LNCaP clone FGC (cell line): ENCODE measurements at regions not wholly inside any gene's neighbourhood (a gene's known extent, or its start where the extent isn't known, plus 50 kb on each side); places are given as distances from the start of the nearest gene placed in this dataset.

Experiments
- DNase-seq: peaks from one replicate; pipeline ENCODE4 v3.0.0-alpha.2; 2011; ENCODE audit warnings: low read depth
- H3K4me3 ChIP-seq: 2 replicates; pipeline ENCODE4 v1.5.1; 2011; ENCODE audit warnings: mild to moderate bottlenecking, low read depth, low read length, control low read depth
- TF ChIP-seq, protein P1 (sequence below): IDR thresholded peaks from 2 replicates; pipeline ENCODE4 v1.5.1; 2012; ENCODE audit warnings: mild to moderate bottlenecking; ENCODE audit not compliant: control insufficient read depth, insufficient read depth; ENCODE audit errors: extremely low read depth

DNA sequence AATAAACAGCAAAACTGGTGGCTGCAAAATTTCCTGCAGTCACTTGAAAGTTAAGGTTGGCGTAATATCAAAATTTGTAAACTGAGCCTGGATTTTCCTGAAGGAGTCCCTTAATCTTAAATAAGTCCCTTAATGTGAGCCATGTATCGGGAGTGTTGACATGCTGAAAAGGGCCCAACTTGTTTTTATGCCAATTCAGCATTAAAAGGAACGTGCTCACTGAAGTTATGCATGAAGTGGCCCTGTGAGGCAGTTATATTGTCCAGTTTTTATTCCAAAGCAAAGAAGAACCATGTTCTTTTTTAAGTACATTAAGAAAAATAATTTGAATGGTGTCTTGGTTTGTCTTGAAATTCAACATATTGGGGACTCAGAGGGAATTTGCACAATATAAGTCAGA lies 1766.9 kb downstream of the SLITRK1 start:
- DNase-seq, result no peak
- TF ChIP-seq, protein P1, sequence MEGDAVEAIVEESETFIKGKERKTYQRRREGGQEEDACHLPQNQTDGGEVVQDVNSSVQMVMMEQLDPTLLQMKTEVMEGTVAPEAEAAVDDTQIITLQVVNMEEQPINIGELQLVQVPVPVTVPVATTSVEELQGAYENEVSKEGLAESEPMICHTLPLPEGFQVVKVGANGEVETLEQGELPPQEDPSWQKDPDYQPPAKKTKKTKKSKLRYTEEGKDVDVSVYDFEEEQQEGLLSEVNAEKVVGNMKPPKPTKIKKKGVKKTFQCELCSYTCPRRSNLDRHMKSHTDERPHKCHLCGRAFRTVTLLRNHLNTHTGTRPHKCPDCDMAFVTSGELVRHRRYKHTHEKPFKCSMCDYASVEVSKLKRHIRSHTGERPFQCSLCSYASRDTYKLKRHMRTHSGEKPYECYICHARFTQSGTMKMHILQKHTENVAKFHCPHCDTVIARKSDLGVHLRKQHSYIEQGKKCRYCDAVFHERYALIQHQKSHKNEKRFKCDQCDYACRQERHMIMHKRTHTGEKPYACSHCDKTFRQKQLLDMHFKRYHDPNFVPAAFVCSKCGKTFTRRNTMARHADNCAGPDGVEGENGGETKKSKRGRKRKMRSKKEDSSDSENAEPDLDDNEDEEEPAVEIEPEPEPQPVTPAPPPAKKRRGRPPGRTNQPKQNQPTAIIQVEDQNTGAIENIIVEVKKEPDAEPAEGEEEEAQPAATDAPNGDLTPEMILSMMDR, result no peak
- H3K4me3 ChIP-seq, result no peak overlapping the region

DNA sequence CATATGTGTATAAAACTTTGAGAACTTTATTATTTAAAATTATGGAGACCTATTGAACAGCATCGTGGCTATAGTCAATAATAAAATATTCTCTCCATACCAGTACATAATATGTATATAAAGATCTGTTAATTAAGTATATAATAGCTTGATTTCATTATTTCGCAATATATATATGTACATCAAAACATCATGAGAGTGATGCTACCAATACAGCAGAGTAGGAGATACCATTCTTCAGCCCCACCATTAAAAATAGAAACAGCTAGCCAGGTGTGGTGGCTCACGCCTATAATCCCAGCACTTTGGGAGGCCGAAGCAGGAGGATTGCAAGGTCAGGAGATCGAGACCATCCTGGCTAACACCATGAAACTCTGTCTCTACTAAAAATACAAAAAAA lies 1755.3 kb upstream of the SPRY2 start:
- DNase-seq, result no peak
- TF ChIP-seq, protein P1, result no peak

DNA sequence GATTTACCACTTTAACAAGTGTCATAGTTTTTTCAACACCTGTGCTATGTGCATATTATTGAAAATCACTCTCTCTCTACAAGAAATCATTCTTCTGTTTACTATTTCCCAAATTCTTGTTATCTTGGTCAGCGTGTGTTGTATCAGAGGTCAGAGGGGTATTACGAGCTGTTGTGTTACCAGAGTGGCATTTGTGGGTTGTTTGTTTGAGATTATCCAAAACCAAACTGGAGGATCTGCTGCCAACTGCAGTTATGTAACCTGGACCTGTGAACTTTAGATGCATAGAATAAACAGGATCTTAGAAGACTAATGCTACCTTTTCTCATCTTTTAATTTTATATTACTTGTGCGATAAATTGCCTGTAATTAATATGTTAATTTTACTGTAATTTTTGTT lies 1751.4 kb upstream of the SPRY2 start:
- H3K4me3 ChIP-seq, result no peak overlapping the region
- DNase-seq, result no peak
- TF ChIP-seq, protein P1, result no peak

More for the DNA sequence above, 1755.3 kb upstream of the SPRY2 start:
- H3K4me3 ChIP-seq, result no peak overlapping the region

DNA sequence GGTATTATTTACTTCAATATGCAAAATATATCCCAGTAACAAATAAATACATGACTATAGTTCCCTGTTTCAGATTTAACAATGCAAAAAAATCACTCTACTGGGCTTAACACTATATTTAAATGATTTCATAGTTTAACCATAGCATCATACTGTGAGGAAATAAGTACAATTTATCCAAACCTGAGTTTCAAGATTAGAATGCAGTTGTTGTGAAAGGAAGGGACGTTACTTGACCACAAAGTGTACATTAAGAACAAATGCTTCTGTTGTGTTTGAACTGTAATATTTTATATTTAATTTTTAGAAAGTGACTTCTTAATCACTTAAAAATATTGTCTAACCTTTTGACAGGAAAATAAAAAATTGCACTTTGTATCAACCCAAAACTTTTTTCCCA lies 1747.9 kb upstream of the SPRY2 start:
- no peak for DNase-seq
- H3K4me3 ChIP-seq, result no peak overlapping the region
- TF ChIP-seq, protein P1, result no peak

DNA sequence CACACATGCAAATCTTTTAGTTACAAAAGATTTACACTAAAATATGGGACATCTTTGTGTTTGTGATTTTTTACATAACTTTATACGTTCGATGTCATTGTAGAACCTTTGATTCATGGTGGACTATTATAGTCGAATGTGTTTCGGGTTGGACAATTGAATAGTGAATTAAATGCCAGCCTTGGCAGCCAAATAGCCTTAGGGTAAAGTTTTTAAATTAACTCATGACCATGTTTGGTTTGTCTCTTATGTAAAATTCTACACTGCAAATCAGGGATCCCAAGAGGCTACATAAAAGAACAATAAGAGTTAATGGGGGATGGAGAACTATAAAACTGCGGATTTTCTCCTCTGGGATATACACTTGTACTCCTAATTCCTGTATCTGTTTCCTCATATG lies 1735.6 kb upstream of the SPRY2 start:
- no peak overlapping the region for H3K4me3 ChIP-seq
- no peak for DNase-seq
- TF ChIP-seq, protein P1, result no peak

DNA sequence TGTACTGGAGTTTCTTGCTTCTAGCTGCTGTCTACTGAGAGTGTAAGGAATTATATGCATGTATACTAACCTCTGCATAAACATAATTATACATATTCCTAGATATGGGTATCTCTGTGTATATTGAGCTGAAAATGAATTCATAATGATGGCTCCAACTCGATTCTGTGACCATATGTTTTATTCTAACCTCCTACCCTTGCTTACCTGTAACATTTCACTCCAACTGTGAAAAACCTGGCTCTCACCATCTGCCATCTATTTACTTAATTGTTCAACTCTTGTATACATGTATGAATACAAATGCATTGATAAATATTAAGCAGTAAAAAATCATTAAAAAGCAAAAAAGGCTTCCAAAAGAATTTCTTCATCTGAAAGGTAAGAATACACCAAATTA lies 1729.5 kb upstream of the SPRY2 start:
- H3K4me3 ChIP-seq, result no peak overlapping the region
- no peak for DNase-seq
- TF ChIP-seq, protein P1, result no peak

DNA sequence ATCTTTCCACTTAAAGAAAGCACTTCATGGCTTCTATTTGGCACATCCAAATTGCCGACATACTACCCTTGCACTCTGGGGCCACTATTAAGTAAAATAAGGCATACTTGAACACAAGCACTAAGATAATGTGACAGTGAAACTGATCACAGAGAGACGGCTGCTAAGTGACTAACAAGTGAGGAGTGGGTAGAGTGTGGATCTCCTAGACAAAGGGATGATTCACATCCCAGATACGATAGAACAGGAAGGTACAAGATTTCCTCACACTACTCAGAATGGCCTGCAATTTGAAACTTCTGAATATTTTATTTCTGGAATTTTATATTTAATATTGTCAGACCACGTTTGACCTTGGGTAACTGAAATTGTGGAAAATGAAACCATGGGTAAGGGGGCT lies 1721.8 kb upstream of the SPRY2 start:
- H3K4me3 ChIP-seq, result no peak overlapping the region
- no peak for DNase-seq
- TF ChIP-seq, protein P1, result no peak
